OCI-LY7 (cell line): ENCODE measurements at regions not wholly inside any gene's neighbourhood (a gene's known extent, or its start where the extent isn't known, plus 50 kb on each side); places are given as distances from the start of the nearest gene placed in this dataset.

Experiments
- CTCF ChIP-seq: fragments of 200-600 bp; sonication (generic); conservative IDR thresholded peaks from 2 replicates; pipeline ENCODE4 v1.5.1; 2014; ENCODE audit warnings: mild to moderate bottlenecking, antibody characterized with exemption, low read length, moderate library complexity, mixed read lengths
- EZH2phosphoT487 ChIP-seq: fragments of 200-600 bp; sonication (generic); IDR thresholded peaks from 2 replicates; pipeline ENCODE4 v1.6.1; 2018; ENCODE audit warnings: low read depth, borderline replicate concordance, mild to moderate bottlenecking, mixed run types, antibody characterized with exemption, low read length, moderate library complexity, mixed read lengths

GRCh38 chr5:173496883-173497255 is 119.6 kb downstream of the BOD1 start:
- no peak for TF ChIP-seq CTCF
- TF ChIP-seq EZH2phosphoT487, result no peak
